HEK293 (cell line): ENCODE measurements at regions not wholly inside any gene's neighbourhood (a gene's known extent, or its start where the extent isn't known, plus 50 kb on each side); places are given as distances from the start of the nearest gene placed in this dataset.

Experiments
- REST ChIP-seq: fragments of 450-650 bp; formaldehyde crosslinking; IDR thresholded peaks from 2 replicates; pipeline ENCODE4 v1.5.1; 2016; ENCODE audit warnings: missing biosample characterization, missing genetic modification characterization
- YY1 ChIP-seq: fragments of 450-650 bp; formaldehyde crosslinking; IDR thresholded peaks from 2 replicates; pipeline ENCODE4 v1.5.1; 2018; ENCODE audit warnings: missing biosample characterization, missing genetic modification characterization
- ZNF16 ChIP-seq: fragments of 450-650 bp; formaldehyde crosslinking; IDR thresholded peaks from 2 replicates; pipeline ENCODE4 v1.5.1; 2016; ENCODE audit warnings: low read depth, missing biosample characterization, missing genetic modification characterization
- ZNF585B ChIP-seq: fragments of 450-650 bp; formaldehyde crosslinking; IDR thresholded peaks from 2 replicates; pipeline ENCODE4 v1.5.1; 2016; ENCODE audit warnings: missing biosample characterization, missing genetic modification characterization
- ZNF692 ChIP-seq: fragments of 450-650 bp; formaldehyde crosslinking; IDR thresholded peaks from 2 replicates; pipeline ENCODE4 v1.5.1; 2016; ENCODE audit warnings: missing biosample characterization, missing genetic modification characterization
- ZNF830 ChIP-seq: fragments of 450-650 bp; IDR thresholded peaks from 2 replicates; pipeline ENCODE4 v1.5.0; 2018; ENCODE audit warnings: missing biosample characterization, missing genetic modification characterization, low read depth, mild to moderate bottlenecking, moderate library complexity
- TF ChIP-seq, protein P1 (sequence below): fragments of 450-650 bp; formaldehyde crosslinking; IDR thresholded peaks from 2 replicates; pipeline ENCODE4 v1.5.1; 2016; ENCODE audit warnings: missing biosample characterization, missing genetic modification characterization

DNA sequence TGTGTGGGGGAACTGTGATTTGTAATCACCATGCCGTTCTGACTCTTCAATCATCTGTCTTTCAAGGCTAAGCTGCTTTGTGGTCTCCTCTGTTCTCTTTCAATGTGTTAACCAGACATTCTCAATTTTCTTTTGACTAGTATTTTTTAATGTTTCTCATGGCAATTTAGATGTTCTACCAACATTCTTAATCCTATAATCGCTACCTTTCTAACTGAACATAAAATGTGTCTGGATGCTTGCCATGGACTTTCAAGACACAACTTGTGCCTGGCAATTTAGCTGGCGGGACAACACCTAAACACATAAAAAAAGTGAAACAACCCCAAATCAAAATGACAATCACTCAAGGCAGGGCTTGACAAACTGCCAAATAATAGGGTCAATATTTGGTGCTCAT, 135.0 kb upstream of the ACKR3 start:
- TF ChIP-seq ZNF585B (no peak), ZNF16 (tag by site-specific recombination) (no peak), REST (tag by site-specific recombination) (no peak), YY1 (tag by site-specific recombination) (no peak), ZNF830 (tag by site-specific recombination) (no peak), ZNF692 (tag by site-specific recombination) (no peak)
- TF ChIP-seq, protein P1, sequence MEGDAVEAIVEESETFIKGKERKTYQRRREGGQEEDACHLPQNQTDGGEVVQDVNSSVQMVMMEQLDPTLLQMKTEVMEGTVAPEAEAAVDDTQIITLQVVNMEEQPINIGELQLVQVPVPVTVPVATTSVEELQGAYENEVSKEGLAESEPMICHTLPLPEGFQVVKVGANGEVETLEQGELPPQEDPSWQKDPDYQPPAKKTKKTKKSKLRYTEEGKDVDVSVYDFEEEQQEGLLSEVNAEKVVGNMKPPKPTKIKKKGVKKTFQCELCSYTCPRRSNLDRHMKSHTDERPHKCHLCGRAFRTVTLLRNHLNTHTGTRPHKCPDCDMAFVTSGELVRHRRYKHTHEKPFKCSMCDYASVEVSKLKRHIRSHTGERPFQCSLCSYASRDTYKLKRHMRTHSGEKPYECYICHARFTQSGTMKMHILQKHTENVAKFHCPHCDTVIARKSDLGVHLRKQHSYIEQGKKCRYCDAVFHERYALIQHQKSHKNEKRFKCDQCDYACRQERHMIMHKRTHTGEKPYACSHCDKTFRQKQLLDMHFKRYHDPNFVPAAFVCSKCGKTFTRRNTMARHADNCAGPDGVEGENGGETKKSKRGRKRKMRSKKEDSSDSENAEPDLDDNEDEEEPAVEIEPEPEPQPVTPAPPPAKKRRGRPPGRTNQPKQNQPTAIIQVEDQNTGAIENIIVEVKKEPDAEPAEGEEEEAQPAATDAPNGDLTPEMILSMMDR (tag by site-specific recombination) = no peak
